GM19455 (cell line): ENCODE measurements at regions not wholly inside any gene's neighbourhood (a gene's known extent, or its start where the extent isn't known, plus 50 kb on each side); places are given as distances from the start of the nearest gene placed in this dataset.

Source experiments
- ATAC-seq: cut with Tn5 transposase; IDR thresholded peaks from one replicate; pipeline ENCODE4 v1.9.1; 2021; ENCODE audit not compliant: unreplicated experiment

DNA sequence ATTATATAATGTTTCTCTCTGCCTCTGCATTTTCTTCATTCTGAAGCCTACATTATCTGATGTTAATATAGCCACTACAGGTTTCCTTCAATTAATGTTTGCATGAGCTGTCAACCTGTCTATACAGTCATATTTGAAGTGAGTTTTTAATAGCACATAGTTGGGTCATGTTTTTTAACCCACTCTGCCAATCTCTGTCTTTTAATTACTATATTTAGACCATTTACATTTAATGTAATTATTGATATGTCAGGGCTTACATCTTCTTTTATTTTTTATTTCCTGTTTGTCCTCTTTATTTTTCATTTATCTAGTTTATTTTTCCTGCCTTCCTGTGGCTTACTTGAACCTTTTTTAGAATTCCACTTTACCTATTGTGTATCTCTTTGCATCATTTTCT lies 124.3 kb upstream of the PDE1C start:
- ATAC-seq = no peak

DNA sequence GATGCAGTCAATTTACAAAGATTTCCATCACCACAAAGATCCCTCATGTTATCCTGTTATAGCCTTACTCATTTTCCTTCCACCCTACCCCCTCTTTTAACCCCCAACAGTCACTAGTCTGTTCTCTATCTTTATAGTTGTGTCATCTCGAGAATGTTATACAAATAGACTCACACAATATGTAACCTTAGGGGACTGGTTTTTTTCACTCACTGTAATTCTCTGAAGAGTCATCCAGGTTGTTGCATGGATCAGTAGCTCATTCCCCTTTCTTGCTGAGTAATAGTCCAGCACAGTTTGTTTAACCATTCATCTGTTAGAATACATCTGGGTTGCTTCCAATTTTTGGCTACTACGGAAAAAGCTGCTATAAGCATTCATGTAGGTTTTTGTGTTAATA lies 121.1 kb upstream of the PDE1C start:
- ATAC-seq = no peak

DNA sequence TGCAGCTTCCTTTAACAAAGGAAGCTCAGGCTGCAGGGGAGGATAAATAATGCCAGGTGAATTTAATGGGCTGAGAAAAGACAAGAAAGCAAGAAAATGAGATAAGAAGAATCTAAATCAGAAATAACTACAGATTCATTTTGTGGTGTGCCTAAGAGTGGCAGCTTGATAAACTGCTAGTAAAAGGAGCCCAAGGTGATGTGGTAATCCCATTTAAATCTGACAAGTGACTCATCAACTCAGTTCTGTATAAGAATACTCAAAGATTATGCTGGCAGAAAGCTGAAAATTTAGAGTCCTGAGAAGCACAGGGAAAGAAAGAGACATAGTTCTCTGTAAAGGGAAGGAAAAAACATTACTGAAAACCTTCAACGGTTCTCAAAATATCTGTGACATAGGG lies 109.4 kb upstream of the PDE1C start:
- no peak for ATAC-seq

DNA sequence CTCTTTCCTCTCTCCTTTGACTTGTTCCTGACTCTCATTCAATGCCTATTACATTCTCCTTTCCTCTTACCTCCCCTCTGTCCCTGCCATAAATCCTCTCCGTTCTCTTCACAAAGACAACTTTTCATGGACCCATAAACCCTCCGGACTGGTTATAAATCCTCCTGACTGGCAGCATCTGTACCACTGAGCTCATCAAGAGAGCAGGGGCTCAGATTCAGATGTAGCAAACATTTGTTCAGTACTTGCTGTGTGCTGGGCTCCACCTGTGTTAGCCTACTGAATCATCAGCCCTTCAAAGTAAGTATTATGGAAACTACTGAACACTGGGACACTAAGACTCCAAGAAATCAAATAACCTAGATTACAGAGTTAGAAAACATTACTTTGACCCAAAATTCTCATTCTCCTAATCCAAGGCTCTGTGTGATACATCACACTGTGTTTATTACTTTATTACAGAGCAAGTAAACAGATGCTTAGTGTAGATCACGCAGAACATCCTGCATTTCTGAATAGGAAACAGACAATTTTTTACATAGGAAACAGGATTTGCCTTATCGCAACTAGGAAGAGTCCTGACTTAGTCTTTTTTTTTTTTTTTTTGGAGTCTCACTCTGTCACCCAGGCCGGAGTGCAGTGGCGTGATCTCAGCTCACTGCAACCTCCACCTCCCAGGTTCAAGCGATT lies 108.6 kb upstream of the PDE1C start:
- ATAC-seq = no peak

DNA sequence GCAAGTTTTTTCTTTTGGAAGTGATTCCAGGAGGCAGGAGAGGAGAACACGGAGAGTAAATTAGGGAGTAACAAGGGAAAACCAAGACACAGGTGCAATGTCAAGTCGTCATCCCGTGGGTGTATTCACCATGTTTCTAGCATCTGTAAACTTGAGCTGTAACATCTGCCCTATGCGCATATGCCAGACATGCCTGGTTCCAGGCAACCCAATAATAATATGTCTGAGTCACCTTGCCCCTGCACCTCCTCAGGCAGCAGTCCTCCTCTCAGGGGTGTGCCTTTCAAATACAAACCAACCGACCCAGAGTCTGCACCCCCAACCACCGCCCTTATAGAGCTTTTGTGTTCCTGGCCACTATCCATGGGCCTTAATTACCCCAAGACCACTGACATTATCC lies 107.0 kb upstream of the PDE1C start:
- ATAC-seq = no peak

DNA sequence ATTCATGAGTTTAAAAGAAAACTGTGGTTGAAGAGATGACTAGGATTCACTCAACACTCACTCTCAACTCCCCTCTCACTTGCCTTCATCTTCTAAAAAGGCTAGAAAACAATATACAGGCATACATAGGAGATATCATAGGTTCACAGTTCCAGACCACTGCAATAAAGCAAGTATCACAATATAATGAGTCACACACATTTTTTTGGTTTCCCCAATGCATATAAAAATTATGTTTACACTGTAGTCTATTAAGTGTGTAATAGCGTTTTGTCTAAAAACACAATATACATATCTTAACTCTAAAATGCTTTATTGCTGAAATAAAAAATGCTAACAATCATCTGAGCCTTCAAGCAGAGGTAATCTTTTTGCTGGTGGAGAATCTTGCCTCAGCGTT lies 104.9 kb upstream of the PDE1C start:
- ATAC-seq = no peak

DNA sequence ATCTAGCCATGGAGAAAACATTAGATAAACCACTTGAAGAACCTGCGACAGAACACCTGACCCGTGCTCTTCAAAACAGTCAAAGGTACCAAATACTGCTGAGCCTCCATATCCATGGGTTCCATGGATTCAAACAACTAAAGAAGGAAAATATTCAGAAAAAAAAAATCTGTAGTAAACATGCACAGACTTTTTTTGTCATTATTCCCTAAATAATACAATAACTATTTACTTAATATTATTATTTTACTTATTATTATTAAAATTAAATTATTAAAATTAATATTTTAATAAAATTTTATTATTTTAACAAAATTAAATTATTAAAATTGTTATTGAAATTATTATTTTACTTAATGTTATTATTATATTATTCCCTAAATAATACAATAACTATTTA lies 101.0 kb upstream of the PDE1C start:
- no peak for ATAC-seq

DNA sequence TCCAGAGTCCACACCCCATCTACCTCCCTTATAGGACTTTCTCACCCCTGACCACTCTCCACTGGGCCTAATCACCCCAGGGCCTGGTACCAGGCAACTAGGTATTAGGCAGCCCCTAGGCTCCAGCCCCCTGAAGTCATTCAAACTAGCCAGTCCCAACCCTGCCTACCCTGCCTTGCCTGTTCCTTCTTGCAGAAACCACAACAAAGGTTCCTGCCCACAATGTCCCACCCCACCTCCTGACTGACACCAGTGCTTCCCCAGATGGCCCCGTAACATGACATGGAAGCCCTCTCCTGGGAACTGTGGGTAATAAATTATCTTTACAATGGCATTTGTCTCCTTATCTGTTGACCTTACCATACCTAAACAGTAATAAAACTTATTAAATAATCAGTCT lies 100.6 kb upstream of the PDE1C start:
- ATAC-seq = no peak

DNA sequence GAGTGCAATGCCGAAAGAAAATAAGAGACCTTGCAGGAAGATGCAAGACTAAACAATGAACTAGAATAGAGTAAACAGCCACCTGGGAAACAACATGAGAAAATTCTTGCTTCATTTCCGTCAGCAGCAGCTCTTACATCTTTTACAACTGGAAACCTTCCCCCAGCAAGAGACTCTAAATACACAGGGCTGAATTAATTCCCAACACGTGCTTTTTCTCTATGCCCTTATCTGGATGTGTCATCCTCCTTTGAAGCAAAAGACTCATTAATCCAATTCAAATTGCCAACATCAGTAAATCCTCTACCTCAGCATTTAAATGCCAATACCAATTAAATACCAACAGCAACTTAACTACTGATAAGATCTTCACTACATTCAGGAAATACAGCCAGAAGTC lies 99.0 kb upstream of the PDE1C start:
- ATAC-seq = no peak

DNA sequence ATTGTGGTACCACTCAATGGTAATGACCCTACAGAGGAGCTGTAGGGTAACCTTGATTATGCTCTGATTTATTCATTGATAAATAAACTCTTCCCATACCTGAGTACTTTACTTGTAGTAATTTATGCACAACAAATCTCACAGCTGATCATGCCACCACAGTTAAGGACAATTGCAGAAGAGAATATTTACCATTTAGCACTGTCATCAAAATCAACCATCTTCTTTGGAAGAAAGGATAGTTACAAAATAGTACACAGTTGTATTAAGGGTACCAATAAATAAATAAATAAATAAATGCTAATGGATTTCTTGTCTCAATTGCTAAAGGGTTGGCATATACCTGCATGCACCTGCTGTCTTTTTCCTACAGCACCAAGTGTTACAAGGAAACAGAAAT lies 97.6 kb upstream of the PDE1C start:
- ATAC-seq = no peak

DNA sequence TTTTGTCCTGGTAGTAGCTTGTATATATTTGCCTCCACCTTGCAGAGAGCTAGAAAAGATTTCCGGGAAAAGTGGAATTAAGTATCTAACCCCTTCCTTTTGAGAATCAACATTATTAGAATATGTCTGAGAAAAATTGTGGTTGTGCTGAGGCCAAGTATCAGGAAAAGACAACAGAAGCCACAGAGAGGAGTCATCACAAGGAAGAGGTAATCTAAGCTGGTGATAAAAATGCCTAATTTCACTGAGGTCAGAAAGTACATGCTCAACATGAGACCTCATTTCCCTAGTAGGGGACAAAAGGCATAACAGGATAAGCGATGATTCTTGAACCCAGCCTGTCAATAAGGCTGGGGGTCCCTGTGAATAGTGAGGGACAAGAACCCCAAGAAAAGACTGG lies 97.0 kb upstream of the PDE1C start:
- no peak for ATAC-seq

DNA sequence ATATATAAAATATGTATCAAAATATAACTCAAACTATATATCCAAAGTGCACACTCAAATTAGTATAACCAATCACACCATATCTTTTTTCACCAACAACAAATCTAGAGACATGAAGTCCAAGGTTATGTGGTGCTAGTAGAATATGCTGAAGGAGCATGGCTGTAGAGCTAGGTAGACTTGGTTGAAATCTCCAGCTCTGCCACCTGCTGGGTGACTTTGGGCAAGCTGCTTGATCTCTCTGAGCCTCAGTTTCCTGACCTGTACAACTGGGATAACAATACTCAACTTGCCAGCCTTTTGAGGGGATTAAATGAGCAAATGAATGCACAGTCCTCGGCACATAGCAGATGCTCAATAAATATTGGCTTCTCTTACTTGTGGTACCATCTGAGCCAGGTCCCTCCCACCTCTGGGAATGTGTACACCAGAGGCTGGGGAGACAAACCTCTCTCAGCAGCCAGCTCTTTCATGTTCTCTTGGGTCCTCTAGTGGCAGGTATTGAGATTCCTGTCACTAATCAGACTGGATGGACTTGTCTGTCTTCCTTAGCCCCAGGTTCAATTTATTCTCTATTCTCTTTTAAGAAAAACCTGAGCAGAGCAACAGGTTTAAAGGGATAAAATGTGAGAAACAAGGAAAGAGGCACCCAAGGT lies 94.3 kb upstream of the PDE1C start:
- no peak for ATAC-seq

DNA sequence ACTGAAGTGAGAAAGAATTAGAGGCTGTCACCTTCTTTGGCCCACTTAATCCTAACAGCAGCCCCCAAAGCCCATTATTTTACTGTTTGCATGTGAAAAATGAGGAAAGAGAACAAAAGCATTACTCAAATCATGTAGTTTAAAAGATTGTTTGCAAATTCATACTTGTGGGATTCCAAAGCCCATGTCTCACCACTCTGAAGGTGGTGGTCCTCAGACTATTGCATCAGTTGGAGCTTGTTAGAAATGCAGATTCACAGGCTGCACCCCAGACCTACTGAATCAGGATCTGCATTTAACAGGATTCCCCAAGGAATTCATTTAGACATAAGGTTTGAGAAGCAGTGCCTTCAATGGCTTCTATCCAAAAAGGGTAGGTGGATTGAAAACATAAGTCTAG lies 93.7 kb upstream of the PDE1C start:
- no peak for ATAC-seq

DNA sequence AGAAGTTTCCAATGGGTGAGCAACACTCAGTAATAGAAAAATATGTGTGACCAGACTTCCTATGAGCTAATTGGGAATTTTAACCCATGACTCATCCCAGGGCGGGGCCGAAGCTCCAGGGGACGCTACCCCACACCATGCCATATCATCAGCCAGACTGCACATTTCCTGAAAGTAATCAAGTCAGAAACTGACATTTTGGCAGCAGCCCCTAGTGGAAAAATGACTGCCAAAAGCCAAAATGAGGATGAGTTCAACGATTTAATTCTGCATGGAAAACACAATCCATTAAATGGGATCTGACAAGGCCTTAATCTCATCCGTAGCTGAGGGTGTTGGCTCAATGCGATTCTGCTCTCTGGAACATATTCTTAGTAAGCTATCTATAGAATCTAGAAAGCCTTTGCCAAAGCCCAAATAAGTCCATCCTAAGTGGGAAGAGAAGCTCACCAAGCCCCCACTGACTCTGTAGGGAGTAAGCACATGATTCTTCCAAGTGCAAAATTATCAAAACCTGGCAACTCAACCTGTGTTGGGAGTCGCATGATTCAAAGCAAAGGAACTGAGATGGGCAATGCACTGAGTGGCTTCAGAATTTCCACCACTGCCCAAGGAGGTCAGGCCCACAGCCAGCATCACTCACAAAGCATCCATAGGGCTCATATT lies 93.1 kb upstream of the PDE1C start:
- no peak for ATAC-seq

DNA sequence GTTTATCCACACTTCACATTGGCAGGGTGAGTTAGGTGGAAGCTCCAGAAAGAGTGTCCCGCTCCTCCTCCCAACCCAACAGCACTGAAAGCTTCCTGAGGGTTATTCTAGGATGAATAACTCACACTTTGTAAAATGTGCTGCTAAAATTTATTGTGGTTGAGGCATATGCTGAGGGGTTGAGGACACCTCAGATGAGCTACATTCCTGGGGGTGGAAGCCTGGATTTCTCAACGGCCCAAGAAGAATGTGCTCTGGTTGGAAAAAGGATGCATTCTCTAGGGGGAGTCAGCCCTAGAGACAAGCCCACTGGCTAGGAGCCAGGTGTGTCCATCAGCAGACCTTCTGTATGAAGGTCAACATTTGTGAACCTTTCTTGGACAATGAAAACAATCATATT lies 91.5 kb upstream of the PDE1C start:
- ATAC-seq = no peak

DNA sequence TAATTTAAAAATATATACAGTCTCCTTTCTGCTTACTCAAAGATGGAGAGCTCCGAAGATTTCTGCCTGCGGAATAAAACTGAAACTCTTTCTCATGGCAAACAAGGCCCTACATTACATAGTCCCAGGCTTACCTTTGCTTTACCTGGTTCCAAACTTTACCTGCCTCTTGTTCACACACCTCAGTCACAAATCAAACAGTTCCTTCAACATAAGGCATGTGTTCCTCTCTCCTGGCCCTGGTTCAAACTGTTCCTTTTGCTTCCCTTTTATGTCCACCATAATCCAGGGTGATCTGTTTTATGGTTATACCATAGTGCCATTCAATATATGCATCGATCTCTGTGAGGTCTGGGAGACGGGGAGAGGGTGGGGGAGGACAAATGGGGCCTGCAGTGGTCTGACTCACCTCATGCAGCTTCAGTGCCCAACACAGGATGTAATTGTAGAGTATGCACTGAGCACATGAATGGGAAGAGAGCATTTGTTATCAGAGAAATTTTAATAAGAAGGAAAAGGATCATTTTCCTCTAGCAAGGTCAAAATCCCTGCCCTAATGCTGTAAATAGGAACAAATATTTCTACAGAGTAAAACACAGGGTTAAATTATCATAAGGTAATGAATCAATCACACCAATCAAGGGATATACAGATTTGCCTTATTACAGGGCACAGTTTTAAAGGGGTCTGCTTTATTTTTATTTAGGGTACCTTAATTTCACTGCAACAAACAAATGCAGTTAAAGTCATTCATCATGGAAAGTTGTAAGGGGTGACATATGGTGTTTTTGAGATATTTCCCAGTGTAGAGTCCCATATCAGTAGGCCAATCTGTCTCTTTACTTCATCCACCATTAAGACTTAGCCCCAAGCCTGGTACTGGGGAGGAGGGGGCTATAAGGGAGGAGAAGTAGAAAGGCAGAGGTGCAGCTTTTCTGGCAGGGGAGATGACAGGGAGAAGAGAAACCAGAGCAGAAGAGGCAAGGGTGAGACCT lies 88.8 kb upstream of the PDE1C start:
- ATAC-seq = no peak

DNA sequence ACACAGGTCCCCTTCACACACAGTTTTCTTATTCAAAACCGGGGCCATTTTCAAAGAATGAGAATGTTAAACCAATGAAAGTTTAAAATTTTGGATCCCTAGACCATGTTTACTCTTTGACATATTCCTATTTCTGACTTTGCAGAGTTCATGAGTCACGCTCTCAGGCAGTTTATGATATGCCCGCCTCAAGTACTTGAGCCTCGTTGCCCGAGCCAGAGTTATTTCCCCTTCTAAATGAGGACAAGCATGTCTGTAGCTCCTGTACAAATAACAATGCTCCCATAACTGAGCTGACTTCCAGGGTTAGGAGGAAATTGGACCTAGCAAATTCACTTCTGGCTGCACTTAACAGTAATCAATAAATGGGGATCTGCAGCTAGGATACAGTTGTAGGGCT lies 87.9 kb upstream of the PDE1C start:
- ATAC-seq = no peak

DNA sequence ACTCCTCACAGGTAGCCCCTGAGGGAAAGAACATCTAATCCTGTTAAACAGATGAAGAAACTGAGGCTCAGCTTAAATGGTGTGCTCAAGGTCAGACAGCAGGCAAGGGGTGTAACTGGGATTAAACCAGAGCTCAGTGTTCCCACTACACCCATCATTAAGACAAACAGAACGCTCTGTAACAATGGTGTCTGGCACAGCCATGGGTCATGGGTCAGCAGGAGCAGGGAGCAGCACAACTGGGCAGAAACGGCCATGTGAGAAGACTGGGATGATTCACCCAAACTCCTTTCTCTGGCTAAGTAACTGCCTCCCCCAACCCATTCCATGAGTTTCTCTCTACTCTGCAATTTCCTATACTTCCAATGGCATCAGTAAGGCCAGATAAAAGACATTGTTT lies 85.5 kb upstream of the PDE1C start:
- no peak for ATAC-seq

DNA sequence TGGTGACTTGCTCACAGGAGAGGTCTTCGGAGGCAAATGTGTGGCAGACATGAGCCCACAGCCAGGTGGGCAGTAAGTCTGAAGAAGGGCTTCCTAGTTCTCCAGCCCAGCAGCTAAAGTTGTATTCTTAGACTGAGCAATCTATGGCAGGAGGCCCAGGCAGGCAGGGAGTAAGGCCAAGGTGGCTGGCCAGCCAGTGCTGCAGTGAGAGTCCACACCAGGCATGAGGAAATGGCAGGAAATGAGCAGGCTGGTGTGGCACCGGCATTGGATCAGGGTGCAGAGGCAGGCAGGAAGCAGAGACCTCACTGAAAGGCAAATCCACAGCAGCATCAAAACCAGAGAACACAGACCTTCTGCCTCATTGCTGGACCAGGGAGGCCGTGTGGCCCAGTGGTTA lies 84.6 kb upstream of the PDE1C start:
- ATAC-seq = no peak

DNA sequence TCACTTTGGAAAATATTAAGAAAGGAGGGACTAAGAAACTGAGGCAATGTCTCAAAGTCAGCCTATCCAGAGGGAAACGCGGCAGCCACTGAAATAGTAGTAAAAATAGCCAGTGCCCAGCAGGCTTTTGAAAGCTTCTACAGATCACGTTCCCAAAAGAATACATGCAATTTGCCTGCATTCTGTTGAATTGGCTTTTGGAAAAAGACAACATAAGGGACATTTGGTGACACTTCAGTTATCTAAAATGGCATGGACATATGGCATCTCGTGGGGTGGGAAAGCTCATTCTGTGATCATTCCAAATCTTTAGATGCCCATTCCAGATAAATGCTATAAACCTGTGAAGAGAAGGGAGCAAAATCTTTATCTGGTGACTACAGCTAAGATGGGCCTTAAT lies 82.8 kb upstream of the PDE1C start:
- ATAC-seq = no peak

DNA sequence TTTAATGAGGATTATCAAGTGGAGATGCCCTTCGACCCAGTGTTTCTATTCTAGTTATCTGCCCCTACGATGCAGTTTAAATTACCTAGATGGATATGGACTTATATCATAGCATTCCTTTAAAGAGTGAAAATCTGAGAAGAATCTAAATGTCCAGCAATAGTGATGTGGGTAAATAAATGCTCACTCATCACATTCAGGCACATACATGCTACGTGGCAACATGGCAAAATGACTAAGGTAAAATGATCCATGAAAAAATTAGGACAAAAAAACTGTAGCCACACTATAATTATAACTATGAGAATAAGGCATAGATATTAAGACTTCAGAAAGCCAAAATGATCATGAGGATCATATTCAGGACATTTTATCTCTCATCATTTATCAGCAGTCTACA lies 82.4 kb upstream of the PDE1C start:
- ATAC-seq = no peak
